Esophagus mucosa (tissue), 1 donor: ENCODE measurements at regions not wholly inside any gene's neighbourhood (a gene's known extent, or its start where the extent isn't known, plus 50 kb on each side); places are given as distances from the start of the nearest gene placed in this dataset.
"Not testable (repeated sequence)": the region's sequence is repeated elsewhere in the genome, so short reads cannot be mapped to it uniquely, and the experiment has no call there.

Source experiments
- ATAC-seq: fragments of 200-7000 bp; cut with Tn5 transposase; one replicate; pipeline ENCODE4 v1.9.1; 2020
- donor health status: DM: yes; HTN: yes; CAD: no.

DNA sequence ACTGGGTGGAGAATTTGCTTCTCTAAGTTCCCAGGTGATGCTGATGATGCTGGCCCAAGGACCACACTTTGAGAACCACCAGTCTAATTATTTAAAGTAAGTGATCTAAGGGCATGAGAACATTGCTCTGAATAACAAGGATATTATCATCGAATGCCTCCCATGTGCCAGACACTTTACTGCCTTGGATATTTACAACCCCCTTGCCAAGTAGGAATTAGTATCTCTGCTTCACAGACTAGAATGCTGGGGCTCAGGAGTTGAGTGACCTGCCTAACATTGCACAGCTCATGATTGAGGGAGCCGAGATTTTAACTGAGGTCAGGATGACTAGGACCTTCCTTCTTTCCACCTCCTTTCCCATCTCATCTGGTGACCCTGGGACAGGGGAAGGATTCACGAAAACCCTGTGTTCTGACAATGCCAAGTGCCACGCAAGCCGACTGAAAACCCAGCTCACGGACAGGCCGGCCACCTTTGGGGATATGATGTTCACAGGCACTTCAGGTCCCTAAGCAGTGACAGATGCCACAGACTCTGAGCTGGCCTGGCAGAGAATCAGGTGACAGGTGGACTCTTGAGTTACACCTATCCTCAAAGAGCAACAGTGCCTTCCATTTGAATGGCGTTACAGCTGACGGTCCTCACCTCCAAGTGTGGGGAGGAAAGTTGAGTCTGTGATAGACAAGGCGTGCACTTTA lies 230.7 kb downstream of the TOMM20 start:
- ATAC-seq = no peak

DNA sequence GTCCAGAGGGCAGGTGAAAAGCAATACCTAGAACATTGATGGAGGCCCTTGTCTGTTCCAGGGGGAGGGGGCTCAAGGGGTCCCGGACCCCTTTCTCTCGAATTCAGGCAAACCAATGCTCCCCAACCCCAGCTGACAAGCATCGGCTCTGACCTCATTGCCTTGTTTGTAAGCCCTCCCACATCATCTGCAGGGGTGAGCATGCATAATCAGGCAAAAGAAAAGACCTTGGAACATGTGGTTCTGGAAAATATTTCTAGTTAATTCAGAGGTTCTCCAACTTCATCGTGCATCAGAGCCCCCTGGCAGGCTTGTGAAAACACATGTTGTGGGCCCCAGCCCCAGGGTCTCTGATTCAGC lies 231.3 kb downstream of the TOMM20 start:
- no peak for ATAC-seq

DNA sequence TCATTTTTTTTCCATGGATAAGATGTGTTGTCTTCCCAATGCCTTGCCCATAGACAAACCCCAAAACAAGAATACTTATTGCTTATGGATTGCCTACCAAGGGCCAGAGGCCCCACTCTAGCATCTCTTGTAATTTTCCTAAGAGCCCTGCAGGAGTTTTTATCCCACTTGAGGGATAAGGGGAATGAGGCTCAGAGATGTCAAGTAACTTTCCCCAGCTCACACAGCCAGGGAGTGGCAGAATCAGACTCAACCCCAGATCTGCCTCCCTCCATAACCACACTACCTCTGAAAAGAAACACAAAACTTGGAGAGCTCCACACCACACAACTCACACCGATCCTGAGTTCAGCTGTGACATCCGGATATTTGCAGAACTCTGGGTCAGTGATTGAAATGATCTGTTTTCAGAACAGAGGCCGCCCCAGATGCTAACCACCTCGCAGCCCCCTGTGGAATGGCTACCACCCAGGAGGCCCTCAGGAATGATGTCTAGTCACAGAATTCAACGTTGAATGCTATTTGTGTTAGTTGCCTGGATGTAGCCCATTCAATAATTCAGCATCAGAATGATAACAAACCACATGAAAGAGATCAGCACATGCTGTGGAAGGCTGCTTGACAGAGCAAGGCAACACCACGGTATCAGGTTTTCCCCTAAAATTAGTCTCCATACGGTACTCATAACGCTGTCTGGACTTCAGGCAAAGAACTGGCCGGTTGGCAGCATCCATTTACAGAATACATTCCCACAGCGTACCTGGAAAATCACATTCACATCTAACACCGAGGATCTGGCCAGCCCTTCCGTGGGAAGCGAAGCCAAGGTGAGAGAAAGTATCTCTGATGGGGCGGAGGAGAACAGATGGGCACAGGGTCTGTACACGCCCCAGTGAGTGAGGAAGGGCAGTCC lies 231.9 kb downstream of the TOMM20 start:
- ATAC-seq = no peak

DNA sequence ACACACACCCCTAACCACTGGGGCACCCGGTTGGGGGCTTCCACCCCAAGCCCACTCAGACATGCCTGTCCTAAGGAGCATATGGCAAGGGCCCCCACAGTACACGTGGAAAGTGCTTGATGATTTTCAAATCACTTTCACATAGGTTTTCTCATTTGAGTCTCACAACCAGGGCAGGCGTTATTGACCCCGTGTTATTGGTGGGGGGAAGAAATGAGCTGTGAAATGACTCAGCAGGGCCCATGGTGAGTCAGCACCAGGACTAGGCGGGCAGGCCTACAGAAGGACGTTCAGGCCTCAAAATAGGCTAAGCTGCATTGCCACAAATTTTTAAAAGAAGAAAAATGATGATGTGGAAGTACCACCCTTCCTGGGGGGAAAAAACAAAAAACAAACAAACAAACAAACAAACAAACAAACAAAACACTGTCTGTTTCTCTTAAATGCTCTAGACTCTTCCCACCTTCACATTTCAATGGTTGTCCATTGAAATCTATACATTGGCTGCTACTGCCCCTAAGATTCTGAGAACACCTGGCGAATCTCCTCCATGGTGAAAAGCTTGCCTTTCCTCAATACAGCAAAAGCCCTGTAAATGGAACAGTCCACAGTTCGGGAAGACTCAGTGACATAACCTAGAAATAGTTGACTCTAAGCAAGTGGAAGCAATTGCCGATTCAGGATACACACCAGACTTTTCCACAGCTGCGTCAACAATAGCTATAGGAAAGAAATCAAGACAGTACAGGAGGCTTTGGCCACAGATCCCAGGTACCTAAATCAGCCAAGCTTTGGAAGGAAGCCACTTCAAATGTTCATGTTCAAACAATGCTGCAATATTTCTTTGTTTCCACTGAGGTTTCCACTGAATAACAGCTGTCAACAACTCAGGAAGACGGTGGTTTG lies 234.7 kb downstream of the TOMM20 start:
- ATAC-seq = peak; percentile 50

DNA sequence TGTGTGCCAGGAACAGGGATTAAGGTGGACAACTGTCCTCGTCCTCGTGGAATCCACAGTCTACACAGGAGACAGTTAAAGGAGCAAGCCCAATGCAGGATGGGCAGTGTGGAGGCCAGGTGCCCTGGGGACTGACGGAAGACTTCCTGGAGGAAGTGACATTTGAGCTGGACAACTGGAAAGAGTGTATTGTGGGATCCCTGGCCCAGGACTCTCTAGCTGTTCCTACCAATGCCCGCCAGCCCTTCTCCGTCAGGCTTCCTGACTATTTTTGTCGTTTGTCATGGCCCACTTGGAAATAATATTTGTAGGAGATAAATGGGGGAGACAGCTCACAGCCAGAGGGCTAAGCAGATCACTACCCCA lies 235.3 kb downstream of the TOMM20 start:
- ATAC-seq = no peak

DNA sequence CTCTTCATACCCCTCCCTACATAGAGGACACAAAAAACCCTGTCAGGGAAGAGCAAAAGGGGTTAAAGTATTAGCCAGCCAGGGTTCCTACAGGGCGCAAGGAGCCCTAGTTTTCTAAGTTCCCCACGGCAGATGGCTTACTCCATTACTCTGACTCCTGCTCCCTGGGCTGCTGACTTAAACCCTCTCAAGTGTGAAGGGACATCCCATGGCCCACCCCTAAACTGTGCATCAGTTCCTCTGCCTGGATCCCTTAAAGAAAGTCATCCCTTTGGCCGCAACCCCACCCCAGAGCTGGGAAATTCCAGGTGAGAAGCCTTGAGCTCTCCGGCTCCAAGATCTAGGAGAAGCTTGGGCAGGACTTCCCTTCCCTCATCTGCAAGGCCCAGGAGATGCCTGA lies 236.0 kb downstream of the TOMM20 start:
- no peak for ATAC-seq

DNA sequence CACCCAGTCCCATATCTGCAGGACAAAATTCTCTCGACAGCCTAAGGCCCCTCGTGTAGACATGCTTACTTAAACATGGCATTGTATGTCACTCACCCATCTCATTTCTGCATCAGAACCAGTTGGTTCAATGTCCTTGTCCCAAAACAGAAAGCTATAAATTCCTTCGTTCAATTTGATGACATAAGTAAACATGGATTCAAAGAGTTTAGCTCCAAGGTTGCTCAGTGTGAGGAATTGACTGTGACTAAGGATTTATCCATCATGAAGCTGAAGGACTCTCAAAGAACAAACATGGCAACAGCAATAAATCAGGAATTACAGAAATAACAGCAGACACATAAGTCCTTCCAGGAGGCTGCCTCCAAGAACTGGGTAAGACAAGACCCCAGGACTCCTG lies 237.2 kb downstream of the TOMM20 start:
- ATAC-seq = no peak

DNA sequence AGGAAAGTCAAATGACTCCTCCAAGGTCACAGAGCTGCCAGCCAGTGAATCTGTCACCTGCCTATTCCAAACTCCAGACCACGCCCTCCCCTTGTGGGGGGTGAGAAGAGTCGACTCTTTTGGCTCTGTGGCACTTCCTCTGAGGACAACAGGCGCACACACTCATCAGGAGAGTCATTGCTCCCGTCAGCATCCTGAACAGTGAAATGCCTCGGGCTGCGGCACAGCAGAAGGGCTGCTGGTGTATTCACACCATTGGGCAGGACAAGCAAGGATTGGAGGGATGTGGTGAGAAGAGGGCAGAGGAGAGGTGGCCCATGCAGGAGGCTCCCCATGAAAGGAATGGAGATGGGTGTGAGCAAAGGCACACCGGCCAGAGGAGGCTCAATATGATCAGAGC lies 239.0 kb downstream of the TOMM20 start:
- ATAC-seq = no peak

DNA sequence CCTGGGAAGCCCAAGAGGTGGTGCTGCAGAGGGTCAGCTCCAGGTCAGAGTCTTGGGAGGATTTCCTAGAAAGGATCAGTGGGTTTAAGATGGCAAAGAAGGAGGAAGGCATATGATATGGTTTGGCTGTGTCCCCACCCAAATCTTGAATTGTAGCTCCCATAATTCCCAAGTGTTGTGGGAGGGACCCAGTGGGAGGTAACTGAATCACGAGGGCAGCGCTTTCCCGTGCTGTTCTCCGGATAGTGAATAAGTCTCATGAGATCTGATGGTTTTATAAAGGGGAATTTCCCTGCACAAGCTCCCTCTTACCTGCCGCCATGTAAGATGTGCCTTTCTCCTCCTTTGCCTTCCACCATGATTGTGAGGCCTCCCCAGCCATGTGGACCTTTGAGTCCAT lies 240.4 kb downstream of the TOMM20 start:
- not testable (repeated sequence) for ATAC-seq

DNA sequence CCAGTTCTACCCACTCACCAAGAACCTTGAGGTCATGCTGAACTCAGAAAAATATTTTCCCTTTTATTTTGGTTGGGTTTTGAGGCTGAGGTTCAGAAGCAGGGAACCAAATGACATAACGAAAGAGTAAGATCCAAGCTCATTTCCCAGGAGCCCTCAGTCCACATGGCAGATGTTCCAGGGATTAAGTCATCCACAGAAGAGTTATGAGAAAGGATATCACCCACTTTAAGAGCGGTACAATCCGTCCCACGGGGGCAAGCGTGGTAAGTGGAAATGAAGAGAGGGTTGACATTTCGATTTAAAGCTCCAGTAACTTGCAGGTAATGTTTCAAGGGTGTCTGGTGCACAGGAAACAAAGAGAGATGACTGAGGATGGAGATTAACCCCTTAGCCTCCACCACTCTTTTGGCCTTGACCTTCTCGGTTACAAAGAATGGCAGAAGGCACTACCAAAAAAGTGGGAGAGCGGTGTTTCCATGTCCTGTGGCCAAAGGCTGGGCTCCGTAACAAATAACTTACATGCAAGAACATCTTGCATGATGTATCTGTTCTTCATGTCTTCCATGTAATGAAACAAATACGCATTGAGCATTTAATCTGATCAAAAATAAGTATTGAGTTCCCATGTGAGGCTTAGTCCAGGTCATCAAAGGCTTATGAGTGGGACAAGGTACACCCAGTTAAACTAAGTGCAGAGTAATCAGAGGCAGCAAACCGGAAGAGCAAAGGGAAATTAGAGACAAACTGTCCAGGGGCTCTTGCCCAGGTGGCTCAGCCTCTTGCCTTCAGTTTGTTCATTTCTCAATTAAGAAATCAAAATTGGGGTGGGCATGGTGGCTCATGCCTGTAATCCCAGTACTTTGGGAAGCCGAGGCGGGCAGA lies 241.4 kb downstream of the TOMM20 start:
- ATAC-seq = no peak

DNA sequence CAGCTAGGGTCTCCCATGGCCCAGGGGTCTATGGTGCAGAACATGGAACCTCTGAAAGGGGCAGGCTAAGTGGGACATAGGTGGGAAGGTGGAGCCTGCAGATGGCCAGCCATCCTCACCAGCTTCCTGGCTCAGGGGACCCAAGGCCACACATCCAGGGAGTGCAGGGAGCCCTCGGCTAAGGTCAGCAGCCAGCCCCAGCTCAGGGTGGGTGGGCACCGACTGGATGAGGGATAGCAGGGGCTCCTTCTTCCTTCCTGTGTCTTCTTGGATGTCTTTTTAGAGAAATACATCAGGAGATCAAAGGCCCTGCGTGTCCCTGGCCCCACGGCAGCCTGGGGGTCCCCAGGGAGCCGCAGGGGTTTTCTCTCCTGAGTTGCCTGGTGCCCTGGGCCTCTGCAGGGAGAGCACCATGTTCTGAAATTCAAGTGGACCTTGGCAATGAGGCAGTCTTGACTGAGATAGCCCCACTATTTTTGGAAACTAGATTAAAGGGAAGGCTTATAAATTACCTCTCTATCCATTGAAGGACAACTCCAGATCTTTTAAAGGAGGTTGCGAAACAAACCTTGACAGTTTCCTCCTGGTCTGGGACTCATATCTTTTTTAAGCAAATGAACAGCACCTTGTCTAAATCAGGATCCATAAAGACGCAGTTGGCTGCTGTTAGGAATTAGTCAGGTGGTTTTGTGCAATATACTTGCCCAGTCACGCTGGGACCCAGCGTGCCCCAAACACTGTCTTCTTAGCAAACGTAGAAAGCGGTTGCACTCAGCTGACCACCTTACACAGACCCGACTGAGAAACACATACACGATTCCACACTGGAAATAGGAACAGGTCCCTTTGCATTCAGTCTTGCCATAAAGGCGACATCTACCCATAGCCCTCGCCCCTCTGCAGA lies 242.3 kb downstream of the TOMM20 start:
- ATAC-seq = peak; percentile 69

DNA sequence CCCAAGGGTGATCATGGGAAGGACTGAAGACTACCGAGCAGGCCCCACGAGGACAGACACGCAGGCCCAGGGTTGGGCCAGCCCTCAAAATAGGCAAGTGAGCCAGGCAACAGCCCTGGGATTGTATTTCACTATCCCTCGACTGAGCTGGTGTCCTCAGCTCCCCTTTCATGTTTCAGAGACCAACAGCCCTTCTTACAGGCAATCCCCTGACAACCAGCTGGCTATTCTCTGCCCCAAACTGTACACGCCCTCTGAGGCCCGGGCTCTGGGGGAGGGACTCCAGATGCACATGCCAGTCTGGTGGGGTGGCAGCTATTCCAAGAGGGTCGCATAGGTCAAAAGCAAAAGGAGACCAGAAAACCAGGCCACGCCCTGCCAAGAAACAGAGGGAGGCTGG lies 243.0 kb downstream of the TOMM20 start:
- no peak for ATAC-seq

DNA sequence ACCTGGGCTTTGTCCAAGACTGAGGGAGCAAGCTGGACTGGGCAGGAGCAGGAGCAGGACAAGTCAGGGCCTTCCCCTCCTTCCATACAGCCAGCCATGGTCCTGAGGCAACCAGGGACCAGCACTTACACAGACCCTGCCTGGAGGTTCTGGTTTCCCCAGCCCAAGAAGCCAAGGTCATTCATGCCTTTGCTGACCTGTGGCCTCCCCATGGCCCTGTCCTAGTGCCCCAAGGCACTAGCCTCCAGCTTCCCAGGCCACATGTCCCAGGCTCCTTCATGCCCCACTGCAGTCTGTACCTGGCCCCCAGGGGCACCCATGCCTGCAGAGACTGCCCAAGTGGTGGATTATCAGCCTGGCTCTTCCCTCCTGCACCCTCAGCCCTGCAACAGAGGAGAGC lies 243.9 kb downstream of the TOMM20 start:
- no peak for ATAC-seq

DNA sequence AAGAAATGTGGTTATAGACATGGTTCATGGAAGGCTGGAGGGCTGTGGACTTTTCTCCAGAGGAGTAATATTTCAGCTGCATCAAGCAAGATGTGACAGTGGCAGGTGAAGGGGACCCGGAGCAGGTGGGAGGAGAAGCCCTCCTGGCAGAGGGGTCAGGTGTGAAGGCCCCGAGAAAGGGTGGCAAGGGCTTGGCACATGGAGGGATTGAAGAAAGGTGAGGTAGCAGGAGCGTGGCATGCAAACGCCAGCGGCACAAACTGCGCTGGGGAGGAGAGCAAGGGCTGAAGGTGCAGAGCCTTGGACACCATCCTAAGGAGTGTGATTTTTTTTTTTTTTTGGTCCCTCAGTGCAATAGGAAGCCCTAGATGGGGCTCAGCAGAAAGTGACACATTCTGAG lies 244.6 kb downstream of the TOMM20 start:
- no peak for ATAC-seq

DNA sequence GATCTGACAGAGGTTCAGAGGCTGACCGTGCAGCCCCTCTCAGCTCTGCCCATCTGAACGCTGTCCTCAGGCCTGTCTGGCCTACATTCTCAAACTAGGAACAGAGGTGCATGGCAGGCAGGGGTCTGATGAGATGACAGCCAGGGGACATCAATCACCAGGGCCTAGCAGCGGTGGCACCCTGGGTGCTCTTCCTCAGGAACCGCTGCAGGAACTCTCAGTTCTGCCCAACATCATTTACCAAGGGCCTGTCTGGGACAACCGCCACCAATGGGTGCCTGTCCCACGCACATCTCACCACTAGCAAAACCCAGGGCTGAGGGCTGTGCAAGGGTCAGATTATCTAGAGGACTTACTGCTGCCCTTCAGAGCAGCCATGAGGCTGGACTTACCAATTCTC lies 245.7 kb downstream of the TOMM20 start:
- no peak for ATAC-seq

DNA sequence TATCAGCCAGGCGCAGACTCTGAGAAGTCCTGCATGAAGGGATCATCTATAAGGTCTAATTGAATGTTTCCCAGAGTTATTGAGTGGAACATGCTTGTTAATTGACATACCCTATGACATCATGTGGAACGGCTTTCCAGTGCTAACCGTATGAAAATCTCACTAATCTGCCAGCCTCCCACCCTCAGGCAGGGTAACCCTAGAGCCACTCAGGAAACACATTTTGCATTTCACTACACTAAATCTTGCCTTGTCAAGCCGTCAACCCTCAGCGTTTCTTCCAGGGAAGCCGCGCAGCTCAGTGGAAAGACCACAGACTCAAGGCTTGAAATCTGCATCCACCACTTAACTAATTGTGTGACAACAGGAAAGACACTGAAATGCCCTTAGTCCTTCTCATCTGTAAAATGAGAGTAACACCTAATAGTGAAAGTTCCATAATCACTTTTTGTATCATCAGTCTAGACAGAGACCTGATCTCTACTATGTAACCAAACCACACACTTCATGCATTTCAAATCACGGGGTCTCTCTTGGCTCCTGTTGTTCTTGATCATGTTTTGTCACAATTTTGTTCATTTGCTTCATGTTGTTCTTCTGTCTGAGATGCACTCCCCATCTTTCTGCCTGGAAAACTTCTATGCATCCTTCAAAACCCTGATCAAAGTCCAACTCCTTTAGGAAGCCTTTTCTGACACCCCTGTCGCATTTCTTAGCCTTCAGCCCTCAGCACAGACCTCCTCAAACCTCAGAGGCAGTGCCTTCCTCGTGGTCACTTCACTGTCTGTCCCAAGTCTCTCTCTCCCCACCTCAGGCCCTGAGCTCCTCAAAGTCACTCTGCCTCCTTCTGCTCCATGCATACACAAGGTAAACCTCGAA lies 246.5 kb downstream of the TOMM20 start:
- no peak for ATAC-seq

DNA sequence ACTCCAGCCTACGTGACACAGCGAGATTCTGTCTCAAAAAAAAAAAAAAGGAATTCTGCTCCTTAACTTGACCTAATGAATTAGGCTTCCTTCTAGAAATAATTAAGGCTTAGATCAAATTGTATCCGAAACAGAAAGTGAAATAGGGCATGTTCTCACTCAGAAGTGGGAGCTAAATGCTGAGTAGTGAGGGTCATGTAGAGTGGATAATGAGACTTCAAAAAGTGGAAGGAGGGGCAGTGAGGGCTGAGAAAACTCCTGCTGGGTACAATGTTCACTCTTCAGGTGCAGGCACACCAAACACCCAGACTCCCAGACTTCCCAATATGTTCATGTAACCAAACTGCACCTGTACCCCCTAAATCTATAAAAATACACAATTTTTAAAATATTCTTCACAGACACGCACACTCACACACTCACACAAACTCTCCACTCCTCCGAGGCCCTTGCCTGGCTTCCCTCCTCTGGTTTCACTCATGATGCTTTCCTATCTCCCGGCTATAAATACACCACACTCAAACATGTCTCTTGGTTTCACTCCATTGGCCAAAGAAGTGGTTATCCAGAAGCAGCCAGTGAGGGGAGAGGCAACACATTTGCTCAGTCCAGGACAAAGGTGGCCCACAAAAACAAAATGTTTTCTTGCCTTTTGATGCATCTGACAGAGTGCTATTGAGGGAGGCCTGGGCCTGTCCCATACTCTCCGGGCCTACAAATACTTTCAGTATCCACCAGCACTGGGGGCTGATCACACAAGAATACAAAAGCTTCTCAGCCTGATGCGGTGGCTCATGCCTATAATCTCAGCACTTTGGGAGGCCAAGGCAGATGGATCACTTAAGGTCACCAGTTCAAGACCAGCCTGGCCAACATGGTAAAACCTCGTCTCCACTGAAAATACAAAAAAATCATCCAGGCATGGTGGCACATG lies 249.2 kb downstream of the TOMM20 start:
- no peak for ATAC-seq

DNA sequence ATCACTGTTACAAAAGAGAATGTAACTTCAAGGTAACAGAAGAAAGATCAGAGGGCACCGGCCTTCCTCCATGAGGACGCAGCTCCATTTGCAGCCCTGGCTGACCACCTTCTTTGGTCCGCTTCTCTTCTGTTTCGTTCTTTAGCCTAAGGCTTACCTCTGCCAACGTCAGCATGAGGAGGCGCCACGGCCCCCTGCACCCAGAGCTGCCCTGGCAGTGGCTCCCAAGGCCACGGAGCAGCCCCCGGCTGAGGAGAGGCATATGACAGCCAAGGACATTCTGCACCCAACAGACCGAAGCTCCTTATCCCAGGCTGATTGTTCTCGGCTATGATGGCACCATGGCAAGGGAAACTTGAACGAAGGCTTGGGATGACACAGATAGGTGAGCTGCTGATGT lies 250.3 kb downstream of the TOMM20 start:
- no peak for ATAC-seq

DNA sequence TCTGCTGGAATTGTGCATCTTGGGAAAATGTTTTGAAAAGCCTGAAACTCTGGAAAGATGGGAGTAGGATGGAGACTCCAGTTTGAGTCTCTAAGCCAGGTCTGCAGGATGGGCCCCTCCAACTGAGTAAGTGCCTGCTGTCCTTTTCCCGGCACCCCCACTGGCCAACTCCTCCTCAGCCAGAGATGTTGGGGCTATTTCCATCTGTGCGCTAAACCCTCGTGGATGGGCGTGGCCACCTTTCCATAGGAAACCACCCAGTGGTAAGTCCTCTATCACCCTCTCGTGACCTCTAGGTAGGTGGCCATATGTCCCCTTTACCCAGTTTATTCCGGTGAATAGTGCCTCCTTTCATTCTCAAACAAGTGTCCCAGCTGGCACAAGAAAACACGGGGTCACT lies 250.9 kb downstream of the TOMM20 start:
- no peak for ATAC-seq
